NT2/D1 (cell line): ENCODE measurements at regions not wholly inside any gene's neighbourhood (a gene's known extent, or its start where the extent isn't known, plus 50 kb on each side); places are given as distances from the start of the nearest gene placed in this dataset.

ENCODE experiments used
- DNase-seq: peaks from one replicate; pipeline ENCODE4 v3.0.0-alpha.2; 2011; ENCODE audit warnings: low read depth, low spot score
- H3K27me3 ChIP-seq: 2 replicates; pipeline ENCODE4 v1.6.0; 2011; ENCODE audit warnings: mild to moderate bottlenecking; ENCODE audit not compliant: insufficient read length, insufficient read depth
- H3K36me3 ChIP-seq: 2 replicates; pipeline ENCODE4 v1.6.1; 2011; ENCODE audit warnings: mild to moderate bottlenecking, low read length, mixed read lengths; ENCODE audit not compliant: insufficient read depth, insufficient read length
- H3K4me1 ChIP-seq: 2 replicates; pipeline ENCODE4 v1.5.1; 2011; ENCODE audit not compliant: insufficient read depth, insufficient read length
- H3K4me3 ChIP-seq: 2 replicates; pipeline ENCODE4 v1.5.1; 2011; ENCODE audit warnings: low read depth; ENCODE audit not compliant: insufficient read length
- H3K9ac ChIP-seq: 2 replicates; pipeline ENCODE4 v1.6.0; 2011; ENCODE audit warnings: low read depth; ENCODE audit not compliant: insufficient read length
- H3K9me3 ChIP-seq: 2 replicates; pipeline ENCODE4 v1.5.1; 2011; ENCODE audit warnings: mild to moderate bottlenecking, low read length; ENCODE audit not compliant: insufficient read depth
- SUZ12 ChIP-seq: IDR thresholded peaks from 2 replicates; pipeline ENCODE4 v1.6.1; 2011; ENCODE audit not compliant: insufficient read length, insufficient read depth; ENCODE audit errors: extremely low read depth
- YY1 ChIP-seq: IDR thresholded peaks from 2 replicates; pipeline ENCODE4 v1.6.1; 2011; ENCODE audit not compliant: insufficient read length, insufficient read depth
- ZNF274 ChIP-seq: IDR thresholded peaks from 2 replicates; pipeline ENCODE4 v1.6.1; 2011; ENCODE audit warnings: mild to moderate bottlenecking, low read depth, low read length

- no peaks in the 10 kb centered on the region for H3K9me3 ChIP-seq
- DNase-seq: no peak
- H3K27me3 ChIP-seq: no peaks in the 10 kb centered on the region
- TF ChIP-seq ZNF274 (no peak), SUZ12 (no peak), YY1 (no peak)
- H3K9ac ChIP-seq: no peak overlapping the region
- no peak overlapping the region for H3K4me3 ChIP-seq
- H3K4me1 ChIP-seq: no peaks in the 10 kb centered on the region
- H3K36me3 ChIP-seq: no peaks in the 10 kb centered on the region
Observed at GRCh38 chr10:62900829-62901571, 84.8 kb upstream of the EGR2 start.

- Histone ChIP-seq H3K36me3 (no peaks in the 10 kb centered on the region), H3K27me3 (no peaks in the 10 kb centered on the region), H3K4me3 (no peak overlapping the region), H3K9ac (no peak overlapping the region), H3K4me1 (no peaks in the 10 kb centered on the region), H3K9me3 (no peaks in the 10 kb centered on the region)
- no peak for TF ChIP-seq SUZ12
- DNase-seq: no peak
Observed at GRCh38 chr10:62899311-62899710, 83.1 kb upstream of the EGR2 start.

GRCh38 chr10:62895063-62895462 is 78.9 kb upstream of the EGR2 start:
- Histone ChIP-seq H3K9ac (no peak overlapping the region), H3K27me3 (no peaks in the 10 kb centered on the region), H3K36me3 (no peaks in the 10 kb centered on the region), H3K9me3 (no peaks in the 10 kb centered on the region), H3K4me1 (no peaks in the 10 kb centered on the region), H3K4me3 (no peak overlapping the region)
- no peak for DNase-seq
- TF ChIP-seq YY1: no peak
- TF ChIP-seq SUZ12: no peak
- TF ChIP-seq ZNF274: no peak

DNA sequence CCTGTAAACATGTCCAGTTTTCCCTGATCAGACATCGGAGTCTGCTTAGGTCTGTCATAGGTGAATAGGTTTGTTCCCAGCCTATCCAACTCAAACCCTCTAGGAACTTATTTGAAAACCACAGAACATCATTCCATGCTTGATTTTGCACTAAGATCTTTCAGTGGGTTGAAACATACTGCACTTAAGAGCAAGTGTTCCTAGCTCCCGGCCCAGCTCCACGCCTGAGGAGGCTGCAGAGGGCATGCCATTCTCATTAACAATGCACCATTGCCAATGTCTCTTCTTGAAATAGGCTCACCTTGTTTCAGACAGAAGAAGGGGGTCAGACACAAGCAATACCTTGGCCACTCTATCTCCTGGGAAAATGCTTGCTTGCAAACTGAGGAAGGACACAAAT is 78.0 kb upstream of the EGR2 start:
- H3K4me3 ChIP-seq: no peak overlapping the region
- H3K9me3 ChIP-seq: no peaks in the 10 kb centered on the region

GRCh38 chr10:62893036-62893435 is 76.9 kb upstream of the EGR2 start:
- no peak for TF ChIP-seq ZNF274
- no peak for TF ChIP-seq SUZ12
- Histone ChIP-seq H3K9me3 (no peaks in the 10 kb centered on the region), H3K4me1 (no peaks in the 10 kb centered on the region), H3K4me3 (no peak overlapping the region), H3K36me3 (no peaks in the 10 kb centered on the region), H3K27me3 (no peaks in the 10 kb centered on the region), H3K9ac (no peak overlapping the region)
- no peak for DNase-seq

More for the DNA sequence above, 78.0 kb upstream of the EGR2 start:
- DNase-seq: no peak
- Histone ChIP-seq H3K36me3 (no peaks in the 10 kb centered on the region), H3K27me3 (no peaks in the 10 kb centered on the region), H3K9ac (no peak overlapping the region), H3K4me1 (no peaks in the 10 kb centered on the region)
- TF ChIP-seq ZNF274 (no peak), SUZ12 (no peak)

DNA sequence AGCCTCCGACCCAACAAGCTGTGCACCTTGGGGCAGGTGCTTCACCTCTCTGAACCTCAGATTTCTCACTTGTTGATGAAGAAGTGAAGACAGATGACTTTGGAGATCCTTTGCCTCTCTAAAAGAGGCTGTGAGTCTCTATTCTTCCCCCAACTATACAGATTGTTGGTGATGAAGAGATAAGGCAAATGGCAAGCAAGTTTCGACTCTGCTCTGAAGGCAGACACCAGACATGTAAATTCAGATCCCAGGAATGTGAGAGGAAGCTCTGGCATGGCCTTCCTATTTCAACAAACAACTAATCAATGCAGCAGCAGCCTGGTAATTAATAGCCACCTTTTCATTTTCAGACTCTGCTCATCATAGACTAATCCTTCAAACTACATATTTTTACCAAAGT is 74.2 kb upstream of the EGR2 start:
- DNase-seq: no peak
- H3K27me3 ChIP-seq: no peaks in the 10 kb centered on the region
- H3K9ac ChIP-seq: no peak overlapping the region
- TF ChIP-seq YY1: no peak
- no peaks in the 10 kb centered on the region for H3K9me3 ChIP-seq
- no peak overlapping the region for H3K4me3 ChIP-seq
- no peaks in the 10 kb centered on the region for H3K36me3 ChIP-seq
- no peaks in the 10 kb centered on the region for H3K4me1 ChIP-seq

DNA sequence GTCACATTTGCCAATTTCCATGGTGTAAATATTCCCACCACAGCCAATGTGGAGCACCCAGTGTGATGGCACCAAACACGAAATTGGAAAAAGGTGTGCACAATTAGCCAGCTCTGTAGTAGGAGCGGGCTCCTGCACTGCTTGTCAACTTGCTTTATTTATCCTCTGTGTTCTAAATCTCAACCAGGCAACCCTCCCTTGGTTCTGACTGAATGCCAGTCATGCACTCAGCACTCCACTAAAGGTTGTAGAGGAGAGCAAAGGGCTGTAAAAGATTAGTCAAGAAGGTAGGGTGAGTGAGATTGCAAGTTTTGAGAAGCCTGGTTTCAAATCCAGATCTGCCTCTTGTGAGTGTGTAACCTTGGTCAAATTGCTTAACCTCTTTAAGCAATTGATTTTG is 71.5 kb upstream of the EGR2 start:
- Histone ChIP-seq H3K27me3 (no peaks in the 10 kb centered on the region), H3K9ac (no peak overlapping the region), H3K4me1 (no peaks in the 10 kb centered on the region), H3K4me3 (no peak overlapping the region), H3K36me3 (no peaks in the 10 kb centered on the region), H3K9me3 (no peaks in the 10 kb centered on the region)
- no peak for DNase-seq
- TF ChIP-seq SUZ12 (no peak), YY1 (no peak), ZNF274 (no peak)

DNA sequence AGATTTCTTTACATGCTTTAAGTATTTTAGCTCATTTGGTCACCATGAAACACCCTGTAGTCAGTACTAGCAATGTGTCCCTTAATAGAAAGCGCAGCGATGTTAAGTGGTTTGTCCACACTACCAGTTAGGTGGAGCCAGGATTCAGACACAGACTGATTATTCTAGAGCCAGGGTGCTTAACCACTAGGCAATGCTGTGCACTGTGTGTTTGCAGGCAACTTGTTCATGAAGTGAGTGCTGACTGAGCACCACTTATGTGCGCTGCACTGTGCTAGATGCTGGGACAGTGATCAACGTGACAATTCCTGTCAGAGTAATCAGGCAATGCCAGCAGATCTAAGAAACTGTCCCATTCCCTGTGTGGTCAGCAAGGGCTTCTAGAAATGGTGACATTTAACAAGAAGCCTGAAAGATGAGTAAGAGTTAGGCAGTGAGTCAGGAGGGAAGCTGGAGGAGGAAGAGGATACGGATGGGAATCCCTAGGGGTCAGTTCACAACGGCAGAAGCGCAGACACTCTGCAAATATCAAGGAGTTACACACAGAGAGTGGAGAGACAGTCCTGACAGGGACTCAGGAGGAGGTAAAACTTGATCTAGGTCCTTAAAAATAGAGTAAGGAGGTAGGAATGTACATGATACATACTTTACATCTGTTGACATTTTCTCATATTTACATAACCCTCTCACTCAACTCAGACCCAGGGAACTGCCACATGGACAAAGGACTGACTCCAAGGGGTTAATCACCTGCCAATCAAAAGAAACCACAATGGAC is 69.7 kb upstream of the EGR2 start:
- H3K27me3 ChIP-seq: no peaks in the 10 kb centered on the region
- H3K4me1 ChIP-seq: no peaks in the 10 kb centered on the region
- TF ChIP-seq SUZ12: no peak
- no peak for TF ChIP-seq ZNF274
- TF ChIP-seq YY1: no peak
- no peak for DNase-seq
- H3K9ac ChIP-seq: no peak overlapping the region
- H3K4me3 ChIP-seq: no peak overlapping the region
- no peaks in the 10 kb centered on the region for H3K36me3 ChIP-seq
- no peaks in the 10 kb centered on the region for H3K9me3 ChIP-seq
